GM12878 (cell line): ENCODE measurements at regions not wholly inside any gene's neighbourhood (a gene's known extent, or its start where the extent isn't known, plus 50 kb on each side); places are given as distances from the start of the nearest gene placed in this dataset.

ENCODE experiments used
- ATAC-seq: fragments of 200-7000 bp; cut with Tn5 transposase; 3 replicates; pipeline ENCODE4 v1.9.1; 2020; ENCODE audit warnings: mild to moderate bottlenecking, moderate library complexity
- BruUV-seq: library from RNA; stranded (reverse); fragments of 400-500 nt; replicated peaks from 2 replicates; lab custom pipeline; 2021; lab: Mats Ljungman, UMichigan
- CTCF ChIA-PET: fragments of 300-600 bp; sonication (Branson Sonifier 250); formaldehyde crosslinking; extraction: SDS; loops from one replicate; lab custom pipeline; 2021; ENCODE audit warnings: inconsistent platforms; lab: Yijun Ruan, JAX
- POLR2A ChIA-PET: fragments of 350-600 bp; formaldehyde crosslinking; extraction: SDS; loops from one replicate; lab custom pipeline; 2021; ENCODE audit warnings: inconsistent platforms; lab: Charles Lee
- RAD21 ChIA-PET: fragments of 300-600 bp; sonication (Branson Sonifier 250); formaldehyde crosslinking; loops from one replicate; lab custom pipeline; 2023; ENCODE audit warnings: antibody characterized with exemption; ENCODE audit not compliant: unreplicated experiment; lab: Charles Lee
- SMC1A ChIA-PET: fragments of 300-600 bp; sonication (Branson Sonifier 250); formaldehyde crosslinking; loops from one replicate; lab custom pipeline; 2023; ENCODE audit not compliant: unreplicated experiment, uncharacterized antibody; lab: Charles Lee
- DNase-seq: peaks from one replicate; pipeline ENCODE4 v3.0.0-alpha.2; 2011; ENCODE audit warnings: low read depth, low spot score
- FAIRE-seq: peaks from 3 replicates; lab custom pipeline; 2011; peaks lifted over from hg19 to GRCh38; lab: Jason Lieb, UNC
- H2AFZ ChIP-seq: 2 replicates; pipeline ENCODE4 v1.6.0; 2011; ENCODE audit warnings: low read depth, low read length, control low read depth; ENCODE audit not compliant: control insufficient read depth
- H3K27ac ChIP-seq: 2 replicates; pipeline ENCODE4 v1.5.1; 2011; ENCODE audit warnings: control low read depth; ENCODE audit not compliant: control insufficient read depth, insufficient read depth
- H3K27me3 ChIP-seq, 2 experiments: replicated peaks in 1 of 2; 2 replicates each; pipeline versions ENCODE4 v1.6.0 to v1.6.1; 2011; ENCODE audit warnings: low read length in 1 of 2; ENCODE audit not compliant: control insufficient read depth in 2 of 2, insufficient read depth in 2 of 2
- H3K36me3 ChIP-seq, 2 experiments: 2 replicates each; pipeline ENCODE4 v1.5.1; 2011; ENCODE audit warnings: low read length in 1 of 2; ENCODE audit not compliant: control insufficient read depth in 2 of 2, insufficient read depth in 2 of 2
- H3K4me1 ChIP-seq: 2 replicates; pipeline ENCODE4 v1.6.1; 2011; ENCODE audit warnings: mild to moderate bottlenecking, low read length, moderate library complexity, mixed read lengths; ENCODE audit not compliant: control insufficient read depth, insufficient read depth
- H3K4me2 ChIP-seq: 2 replicates; pipeline ENCODE4 v1.6.0; 2011; ENCODE audit warnings: control low read depth; ENCODE audit not compliant: control insufficient read depth, insufficient read depth
- H3K4me3 ChIP-seq: fragments of 200-600 bp; sonication (generic); 2 replicates; pipeline ENCODE4 v1.5.1; 2016
- H3K79me2 ChIP-seq: 2 replicates; pipeline ENCODE4 v1.6.0; 2011; ENCODE audit warnings: low read length; ENCODE audit not compliant: control insufficient read depth, insufficient read depth
- H3K9ac ChIP-seq: 2 replicates; pipeline ENCODE4 v1.8.0; 2011; ENCODE audit warnings: low read length, control low read depth, mixed read lengths; ENCODE audit not compliant: control insufficient read depth, insufficient read depth
- H3K9me3 ChIP-seq: replicated peaks from 3 replicates; pipeline ENCODE4 v1.5.1; 2011; ENCODE audit warnings: mild to moderate bottlenecking, low read length; ENCODE audit not compliant: control insufficient read depth, insufficient read depth
- H4K20me1 ChIP-seq: 2 replicates; pipeline ENCODE4 v1.6.0; 2011; ENCODE audit not compliant: control insufficient read depth, insufficient read depth
- ATF7 ChIP-seq: fragments of 450-650 bp; IDR thresholded peaks from 2 replicates; pipeline ENCODE4 v1.6.1; 2016; ENCODE audit warnings: low read depth, mild to moderate bottlenecking
- BRCA1 ChIP-seq: IDR thresholded peaks from 2 replicates; pipeline ENCODE4 v1.6.1; 2011; ENCODE audit warnings: low read depth, low read length, improper control_type of control experiment
- CEBPB ChIP-seq, 2 experiments: fragments of 150-350 bp in 1 of 2; IDR thresholded peaks; 2 replicates each; pipeline ENCODE4 v1.6.1; 2012 to 2014; ENCODE audit warnings: low read depth in 2 of 2, low read length in 2 of 2, borderline replicate concordance in 1 of 2, inconsistent platforms in 1 of 2
- CHD1 ChIP-seq: IDR thresholded peaks from 2 replicates; pipeline ENCODE4 v1.6.1; 2012; ENCODE audit warnings: low read depth, low read length, improper control_type of control experiment
- EED ChIP-seq: sonication (generic); IDR thresholded peaks from 2 replicates; pipeline ENCODE4 v1.6.1; 2016; ENCODE audit warnings: antibody characterized with exemption, low read depth
- FOXK2 ChIP-seq: fragments of 450-650 bp; IDR thresholded peaks from 2 replicates; pipeline ENCODE4 v1.6.1; 2017; ENCODE audit warnings: mild to moderate bottlenecking, moderate library complexity
- FOXM1 ChIP-seq: IDR thresholded peaks from 2 replicates; pipeline ENCODE4 v1.6.1; 2012; ENCODE audit warnings: low read depth, mild to moderate bottlenecking, inconsistent platforms, low read length, moderate library complexity
- LARP7 ChIP-seq: fragments of 450-650 bp; IDR thresholded peaks from 2 replicates; pipeline ENCODE4 v1.6.1; 2017; ENCODE audit warnings: mild to moderate bottlenecking
- MXI1 ChIP-seq: fragments of 150-350 bp; IDR thresholded peaks from 2 replicates; pipeline ENCODE4 v1.6.1; 2011; ENCODE audit warnings: low read depth, mild to moderate bottlenecking, inconsistent platforms, low read length, improper control_type of control experiment
- NBN ChIP-seq: fragments of 450-650 bp; IDR thresholded peaks from 2 replicates; pipeline ENCODE4 v1.6.1; 2016
- NRF1 ChIP-seq: conservative IDR thresholded peaks from 2 replicates; pipeline ENCODE4 v1.6.1; 2011; ENCODE audit warnings: mild to moderate bottlenecking, low read depth, low read length, improper control_type of control experiment
- RELA ChIP-seq: fragments of 450-650 bp; IDR thresholded peaks from 2 replicates; pipeline ENCODE4 v1.8.0; 2014; ENCODE audit warnings: borderline replicate concordance; ENCODE audit not compliant: partially characterized antibody
- SMAD1 ChIP-seq: fragments of 450-650 bp; IDR thresholded peaks from 2 replicates; pipeline ENCODE4 v1.6.1; 2018; ENCODE audit warnings: mild to moderate bottlenecking, low read depth; ENCODE audit not compliant: partially characterized antibody
- SRF ChIP-seq, 2 experiments: IDR thresholded peaks; 2 replicates each; pipeline ENCODE4 v1.6.1; 2011; ENCODE audit warnings: low read depth in 2 of 2, low read length in 2 of 2, mild to moderate bottlenecking in 1 of 2, moderate library complexity in 1 of 2
- SUZ12 ChIP-seq: fragments of 200-600 bp; sonication (generic); IDR thresholded peaks from one replicate; pipeline ENCODE4 v1.6.1; 2018; ENCODE audit warnings: antibody characterized with exemption, mild to moderate bottlenecking; ENCODE audit not compliant: unreplicated experiment
- TCF12 ChIP-seq: IDR thresholded peaks from 2 replicates; pipeline ENCODE4 v1.6.1; 2011; ENCODE audit warnings: low read depth, mild to moderate bottlenecking, low read length
- ZNF217 ChIP-seq: fragments of 450-650 bp; IDR thresholded peaks from 2 replicates; pipeline ENCODE4 v1.6.1; 2017; ENCODE audit warnings: antibody characterized with exemption, mild to moderate bottlenecking
- WGBS: methylation state at CpG from one replicate; pipeline ENCODE4 v1.1.6; 2016; ENCODE audit warnings: low lambda C conversion rate; ENCODE audit not compliant: insufficient replicate concordance, insufficient coverage; ENCODE audit errors: missing lambda C conversion rate; 5-methylcytosine and 5-hydroxymethylcytosine counted together
- in situ Hi-C: fragments of 300-500 bp; cut with MboI; formaldehyde crosslinking; loops from 9 replicates; pipeline ENCODE4 v1.14.3; 2018; ENCODE audit warnings: mixed read lengths
- intact Hi-C: fragments of 100-400 bp; cut with micrococcal nuclease; formaldehyde crosslinking; loops from one replicate; pipeline ENCODE4 v1.14.2; 2022; ENCODE audit not compliant: unreplicated experiment
- TF ChIP-seq, protein P1 (sequence below): fragments of 450-650 bp; IDR thresholded peaks from 2 replicates; pipeline ENCODE4 v1.6.1; 2016; ENCODE audit warnings: mild to moderate bottlenecking

DNA sequence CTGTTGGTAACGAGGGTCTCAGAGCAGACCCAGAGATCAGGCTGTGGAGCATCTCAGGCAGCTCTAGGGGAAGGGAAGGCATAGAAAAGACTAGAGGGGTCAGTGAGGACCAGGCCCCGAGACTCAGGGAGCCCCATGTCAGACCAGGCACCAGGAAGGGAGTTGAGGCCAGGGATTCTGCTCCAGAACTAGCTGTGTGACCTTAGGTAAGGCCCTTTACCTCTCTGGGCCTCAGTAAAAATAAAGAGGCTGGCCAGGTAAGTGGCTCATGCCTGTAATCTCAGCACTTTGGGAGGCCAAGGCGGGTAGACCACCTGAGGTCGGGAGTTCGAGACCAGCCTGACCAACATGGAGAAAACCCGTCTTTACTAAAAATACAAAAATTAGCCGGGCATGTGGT is 176.4 kb upstream of the IER5L start:
- 51% methylated on average over 7 of the region's 7 CpGs for WGBS

More for the DNA sequence above, 176.4 kb upstream of the IER5L start:
- no peak for FAIRE-seq
- Histone ChIP-seq H3K27ac (no peak overlapping the region), H3K27me3 (no peaks in the 10 kb centered on the region; a peak in 1 of 4 replicates), H3K36me3 (no peaks in the 10 kb centered on the region), H3K4me1 (no peaks in the 10 kb centered on the region), H3K79me2 (no peaks in the 10 kb centered on the region), H4K20me1 (no peaks in the 10 kb centered on the region), H2AFZ (no peak overlapping the region), H3K4me2 (no peak overlapping the region), H3K9ac (no peak overlapping the region), H3K9me3 (peaks cover 3% of the 10 kb centered on the region; the same call in 2 of the 3 replicates), H3K4me3 (no peak overlapping the region)
- ATAC-seq = no peak
- no TSS peak for BruUV-seq
- ChIA-PET RAD21 (no interaction called here), SMC1A (no interaction called here), CTCF (no interaction called here), POLR2A (no interaction called here)
- TF ChIP-seq MXI1 (no peak), SMAD1 (no peak), CHD1 (no peak), RELA (no peak), EED (no peak), BRCA1 (no peak), ZNF217 (no peak), TCF12 (no peak), FOXK2 (no peak), CEBPB (IDR thresholded peaks at IDR 0.05; ENCODE audit: borderline replicate concordance in 1 of 2, low read depth in 2 of 2, low read length in 2 of 2) (no peak), SRF (IDR thresholded peaks at IDR 0.05; ENCODE audit: low read depth in 2 of 2, low read length in 2 of 2) (no peak), NRF1 (no peak), SUZ12 (no peak), FOXM1 (no peak), ATF7 (no peak), LARP7 (no peak), NBN (no peak)
- TF ChIP-seq, protein P1, sequence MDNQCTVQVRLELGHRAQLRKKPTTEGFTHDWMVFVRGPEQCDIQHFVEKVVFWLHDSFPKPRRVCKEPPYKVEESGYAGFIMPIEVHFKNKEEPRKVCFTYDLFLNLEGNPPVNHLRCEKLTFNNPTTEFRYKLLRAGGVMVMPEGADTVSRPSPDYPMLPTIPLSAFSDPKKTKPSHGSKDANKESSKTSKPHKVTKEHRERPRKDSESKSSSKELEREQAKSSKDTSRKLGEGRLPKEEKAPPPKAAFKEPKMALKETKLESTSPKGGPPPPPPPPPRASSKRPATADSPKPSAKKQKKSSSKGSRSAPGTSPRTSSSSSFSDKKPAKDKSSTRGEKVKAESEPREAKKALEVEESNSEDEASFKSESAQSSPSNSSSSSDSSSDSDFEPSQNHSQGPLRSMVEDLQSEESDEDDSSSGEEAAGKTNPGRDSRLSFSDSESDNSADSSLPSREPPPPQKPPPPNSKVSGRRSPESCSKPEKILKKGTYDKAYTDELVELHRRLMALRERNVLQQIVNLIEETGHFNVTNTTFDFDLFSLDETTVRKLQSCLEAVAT = no peak
- in situ Hi-C loops (no loop called here), intact Hi-C loops (no loop called here)
- no peak for DNase-seq
